Liver (tissue), 8 donors: ENCODE measurements at regions not wholly inside any gene's neighbourhood (a gene's known extent, or its start where the extent isn't known, plus 50 kb on each side); places are given as distances from the start of the nearest gene placed in this dataset.

Source experiments
- DNase-seq: peaks from one replicate; pipeline ENCODE4 v3.0.0-alpha.2; 2017; ENCODE audit warnings: low spot score
- H3K27ac ChIP-seq, 2 donors: one replicate each; pipeline ENCODE4 v1.7.0; 2013; ENCODE audit warnings: inconsistent platforms in 2 of 2, low read length in 2 of 2, control low read depth in 1 of 2, low read depth in 1 of 2, mild to moderate bottlenecking in 1 of 2
- H3K27me3 ChIP-seq, 4 donors: one replicate each; pipeline versions ENCODE4 v1.6.1 to v1.7.0; 2013; ENCODE audit warnings: low read length in 3 of 4, inconsistent platforms in 1 of 4, mild to moderate bottlenecking in 1 of 4, moderate library complexity in 1 of 4; ENCODE audit not compliant: control insufficient read depth in 4 of 4, insufficient read depth in 4 of 4
- H3K36me3 ChIP-seq, 4 donors: one replicate each; pipeline versions ENCODE4 v1.6.1 to v1.7.0; 2013; ENCODE audit warnings: low read length in 3 of 4, mild to moderate bottlenecking in 3 of 4, low read depth in 1 of 4, moderate library complexity in 1 of 4; ENCODE audit not compliant: control insufficient read depth in 4 of 4, insufficient read depth in 3 of 4
- H3K4me1 ChIP-seq, 4 donors: one replicate each; pipeline versions ENCODE4 v1.6.1 to v1.7.0; 2013; ENCODE audit warnings: low read length in 3 of 4, mild to moderate bottlenecking in 3 of 4, moderate library complexity in 1 of 4; ENCODE audit not compliant: control insufficient read depth in 4 of 4, insufficient read depth in 4 of 4
- H3K4me3 ChIP-seq, 3 donors: one replicate each; pipeline versions ENCODE4 v1.6.1 to v1.7.0; 2013; ENCODE audit warnings: low read length in 3 of 3, control low read depth in 1 of 3, low read depth in 1 of 3, mild to moderate bottlenecking in 1 of 3
- H3K9ac ChIP-seq, 2 donors: one replicate each; pipeline ENCODE4 v1.7.0; 2013; ENCODE audit warnings: low read length in 2 of 2, mild to moderate bottlenecking in 2 of 2, moderate library complexity in 2 of 2, control low read depth in 1 of 2, low read depth in 1 of 2
- H3K9me3 ChIP-seq, 4 donors: one replicate each; pipeline versions ENCODE4 v1.6.1 to v1.7.0; 2013; ENCODE audit warnings: low read length in 3 of 4; ENCODE audit not compliant: control insufficient read depth in 4 of 4
- ATF3 ChIP-seq: IDR thresholded peaks from 2 replicates; pipeline ENCODE4 v1.6.1; 2016; ENCODE audit warnings: antibody characterized with exemption
- CTCF ChIP-seq: fragments of 150-350 bp; IDR thresholded peaks from 2 replicates; pipeline ENCODE4 v1.5.1; 2017; ENCODE audit warnings: improper control_type of control experiment, low read depth, low read length; ENCODE audit not compliant: missing input control
- EGR1 ChIP-seq, 2 donors: IDR thresholded peaks; 2 replicates each; pipeline ENCODE4 v1.6.1; 2016 to 2018; ENCODE audit warnings: antibody characterized with exemption in 2 of 2, low read depth in 2 of 2
- FOXA1 ChIP-seq: IDR thresholded peaks from 2 replicates; pipeline ENCODE4 v1.6.1; 2016; ENCODE audit warnings: antibody characterized with exemption
- FOXA2 ChIP-seq: IDR thresholded peaks from 2 replicates; pipeline ENCODE4 v1.6.1; 2016; ENCODE audit warnings: antibody characterized with exemption
- GABPA ChIP-seq, 2 donors: IDR thresholded peaks in 1 of 2; conservative IDR thresholded peaks in 1 of 2; 2 replicates each; pipeline ENCODE4 v1.6.1; 2016; ENCODE audit warnings: antibody characterized with exemption in 2 of 2, mild to moderate bottlenecking in 1 of 2, moderate library complexity in 1 of 2
- HNF4A ChIP-seq, 2 donors: conservative IDR thresholded peaks; 2 replicates each; pipeline ENCODE4 v1.6.1; 2016; ENCODE audit warnings: antibody characterized with exemption in 2 of 2, mild to moderate bottlenecking in 2 of 2
- HNF4G ChIP-seq: IDR thresholded peaks from 2 replicates; pipeline ENCODE4 v1.6.1; 2016; ENCODE audit warnings: antibody characterized with exemption
- JUND ChIP-seq, 2 donors: IDR thresholded peaks; 2 replicates each; pipeline ENCODE4 v1.6.1; 2016; ENCODE audit warnings: antibody characterized with exemption in 2 of 2
- NR2F2 ChIP-seq: IDR thresholded peaks from 2 replicates; pipeline ENCODE4 v1.6.1; 2016; ENCODE audit warnings: antibody characterized with exemption
- RAD21 ChIP-seq, 2 donors: IDR thresholded peaks; 2 replicates each; pipeline ENCODE4 v1.6.1; 2016; ENCODE audit warnings: antibody characterized with exemption in 2 of 2, mild to moderate bottlenecking in 2 of 2
- REST ChIP-seq: IDR thresholded peaks from 2 replicates; pipeline ENCODE4 v1.6.1; 2016; ENCODE audit warnings: antibody characterized with exemption, mild to moderate bottlenecking
- RXRA ChIP-seq, 2 donors: IDR thresholded peaks; 2 replicates each; pipeline ENCODE4 v1.6.1; 2017 to 2018; ENCODE audit warnings: antibody characterized with exemption in 2 of 2, mild to moderate bottlenecking in 1 of 2
- SP1 ChIP-seq: IDR thresholded peaks from 2 replicates; pipeline ENCODE4 v1.6.1; 2018; ENCODE audit warnings: antibody characterized with exemption, mild to moderate bottlenecking
- TAF1 ChIP-seq: conservative IDR thresholded peaks from 2 replicates; pipeline ENCODE4 v1.6.1; 2016; ENCODE audit warnings: antibody characterized with exemption, mild to moderate bottlenecking
- YY1 ChIP-seq: IDR thresholded peaks from 2 replicates; pipeline ENCODE4 v1.6.1; 2016; ENCODE audit warnings: antibody characterized with exemption, mild to moderate bottlenecking
- WGBS: extraction: QIAGEN DNeasy Blood & Tissue Kit; methylation state at CpG from one replicate; pipeline ENCODE4 v1.1.7; 2013; 5-methylcytosine and 5-hydroxymethylcytosine counted together
- TF ChIP-seq, protein P1 (sequence below): IDR thresholded peaks from 2 replicates; pipeline ENCODE4 v1.6.1; 2016; ENCODE audit warnings: antibody characterized with exemption
- TF ChIP-seq, protein P2 (sequence below): IDR thresholded peaks from 2 replicates; pipeline ENCODE4 v1.6.1; 2016; ENCODE audit warnings: antibody characterized with exemption
- donor health status: healthy.
- donor health status: healthy.
- donor health status: healthy.
- donor health status: healthy.
- donor health status: healthy.

DNA sequence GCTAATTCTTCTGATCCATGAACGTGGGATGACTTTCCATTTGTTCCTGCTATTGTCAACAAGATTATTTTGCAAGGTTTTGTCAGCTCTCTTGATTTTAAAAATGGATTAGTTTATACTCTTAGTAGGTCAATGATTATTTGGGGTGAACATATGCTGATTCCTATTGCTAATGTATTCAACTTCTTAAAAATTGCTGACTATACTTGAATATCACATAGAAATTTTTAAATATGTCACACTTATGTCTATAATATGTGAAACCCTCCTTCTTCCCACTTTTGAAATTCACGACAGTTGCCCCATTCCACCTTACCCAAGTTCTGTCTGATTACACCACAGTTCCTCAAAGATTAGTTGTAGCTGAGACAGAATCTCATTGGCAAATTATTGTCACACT lies 465.7 kb upstream of the TENM3 start:
- no peak for DNase-seq
- Histone ChIP-seq H3K4me1 (no peaks in the 10 kb centered on the region), H3K27me3 (no peaks in the 10 kb centered on the region), H3K27ac (no peak overlapping the region), H3K36me3 (no peaks in the 10 kb centered on the region), H3K4me3 (no peak overlapping the region), H3K9me3 (peaks cover 0 to 3% (median 0%) of the 10 kb centered on the region in 4 donors), H3K9ac (no peak overlapping the region)
- TF ChIP-seq, protein P1, sequence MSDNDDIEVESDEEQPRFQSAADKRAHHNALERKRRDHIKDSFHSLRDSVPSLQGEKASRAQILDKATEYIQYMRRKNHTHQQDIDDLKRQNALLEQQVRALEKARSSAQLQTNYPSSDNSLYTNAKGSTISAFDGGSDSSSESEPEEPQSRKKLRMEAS, result no peak
- TF ChIP-seq EGR1 (IDR thresholded peaks at IDR 0.05; ENCODE audit: low read depth in 2 of 2) (no peak), RXRA (IDR thresholded peaks at IDR 0.05) (no peak), TAF1 (no peak), NR2F2 (no peak), REST (no peak), SP1 (no peak)
- 63% methylated on average over 2 of the region's 2 CpGs for WGBS

DNA sequence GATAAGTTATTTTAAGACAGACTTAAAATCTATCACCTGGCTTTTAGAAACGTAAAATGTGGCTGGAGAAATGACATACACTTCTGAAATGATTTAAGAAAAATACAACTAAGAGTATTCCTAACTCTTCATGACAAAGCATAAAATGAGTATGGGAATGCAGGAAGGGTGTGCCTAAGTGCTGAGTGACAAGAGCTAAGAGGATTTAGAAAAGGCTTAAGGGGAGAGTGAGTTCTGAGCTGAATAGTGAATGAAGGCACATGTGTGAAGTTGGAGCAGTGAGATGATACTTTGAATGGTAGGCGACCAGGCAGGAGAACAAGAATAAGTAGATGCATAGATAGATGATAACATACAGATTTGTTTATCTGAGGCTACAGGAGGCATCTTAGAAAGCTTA lies 458.3 kb upstream of the TENM3 start:
- Histone ChIP-seq H3K4me1 (no peaks in the 10 kb centered on the region), H3K9ac (no peak overlapping the region), H3K27me3 (peaks cover 0 to 3% (median under 1%) of the 10 kb centered on the region in 4 donors), H3K36me3 (no peaks in the 10 kb centered on the region), H3K9me3 (peaks cover 0 to 3% (median 0%) of the 10 kb centered on the region in 4 donors), H3K4me3 (no peak overlapping the region), H3K27ac (no peak overlapping the region)
- no peak for DNase-seq
- TF ChIP-seq EGR1 (IDR thresholded peaks at IDR 0.05; ENCODE audit: low read depth in 2 of 2) (no peak), HNF4A (conservative IDR thresholded peaks at IDR 0.05) (no peak), GABPA (IDR thresholded peaks at IDR 0.05 in 1 of 2, conservative IDR thresholded peaks at IDR 0.05 in 1 of 2) (no peak), REST (no peak), NR2F2 (no peak), ATF3 (no peak), HNF4G (no peak), FOXA2 (no peak), RAD21 (IDR thresholded peaks at IDR 0.05) (no peak), CTCF (no peak), JUND (IDR thresholded peaks at IDR 0.05) (no peak), TAF1 (no peak), RXRA (IDR thresholded peaks at IDR 0.05) (no peak), SP1 (no peak), FOXA1 (no peak), YY1 (no peak)
- TF ChIP-seq, protein P1, result no peak
- TF ChIP-seq, protein P2, sequence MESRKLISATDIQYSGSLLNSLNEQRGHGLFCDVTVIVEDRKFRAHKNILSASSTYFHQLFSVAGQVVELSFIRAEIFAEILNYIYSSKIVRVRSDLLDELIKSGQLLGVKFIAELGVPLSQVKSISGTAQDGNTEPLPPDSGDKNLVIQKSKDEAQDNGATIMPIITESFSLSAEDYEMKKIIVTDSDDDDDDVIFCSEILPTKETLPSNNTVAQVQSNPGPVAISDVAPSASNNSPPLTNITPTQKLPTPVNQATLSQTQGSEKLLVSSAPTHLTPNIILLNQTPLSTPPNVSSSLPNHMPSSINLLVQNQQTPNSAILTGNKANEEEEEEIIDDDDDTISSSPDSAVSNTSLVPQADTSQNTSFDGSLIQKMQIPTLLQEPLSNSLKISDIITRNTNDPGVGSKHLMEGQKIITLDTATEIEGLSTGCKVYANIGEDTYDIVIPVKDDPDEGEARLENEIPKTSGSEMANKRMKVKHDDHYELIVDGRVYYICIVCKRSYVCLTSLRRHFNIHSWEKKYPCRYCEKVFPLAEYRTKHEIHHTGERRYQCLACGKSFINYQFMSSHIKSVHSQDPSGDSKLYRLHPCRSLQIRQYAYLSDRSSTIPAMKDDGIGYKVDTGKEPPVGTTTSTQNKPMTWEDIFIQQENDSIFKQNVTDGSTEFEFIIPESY, result no peak
- WGBS, result 63% methylated on average over 2 of the region's 2 CpGs
